HEK293T (cell line): ENCODE measurements at regions not wholly inside any gene's neighbourhood (a gene's known extent, or its start where the extent isn't known, plus 50 kb on each side); places are given as distances from the start of the nearest gene placed in this dataset.

Experiments
- ARNT ChIP-seq: fragments of 450-650 bp; IDR thresholded peaks from 2 replicates; pipeline ENCODE4 v1.6.1; 2017; ENCODE audit warnings: mild to moderate bottlenecking
- BHLHE40 ChIP-seq: fragments of 450-650 bp; IDR thresholded peaks from 2 replicates; pipeline ENCODE4 v1.6.1; 2016; ENCODE audit warnings: mild to moderate bottlenecking, moderate library complexity, borderline replicate concordance
- CTBP1 ChIP-seq: fragments of 450-650 bp; IDR thresholded peaks from 2 replicates; pipeline ENCODE4 v1.6.1; 2016; ENCODE audit warnings: borderline replicate concordance
- ELF4 ChIP-seq: fragments of 450-650 bp; IDR thresholded peaks from 2 replicates; pipeline ENCODE4 v1.6.1; 2017; ENCODE audit warnings: antibody characterized with exemption
- FOXA1 ChIP-seq: fragments of 450-650 bp; IDR thresholded peaks from 2 replicates; pipeline ENCODE4 v1.6.1; 2016; ENCODE audit warnings: mild to moderate bottlenecking
- FOXK2 ChIP-seq: fragments of 450-650 bp; IDR thresholded peaks from 2 replicates; pipeline ENCODE4 v1.6.1; 2016; ENCODE audit warnings: mild to moderate bottlenecking
- FOXM1 ChIP-seq: fragments of 450-650 bp; IDR thresholded peaks from 2 replicates; pipeline ENCODE4 v1.6.1; 2017; ENCODE audit warnings: mild to moderate bottlenecking, borderline replicate concordance
- NFRKB ChIP-seq: fragments of 450-650 bp; IDR thresholded peaks from 2 replicates; pipeline ENCODE4 v1.6.1; 2016; ENCODE audit warnings: mild to moderate bottlenecking, moderate library complexity
- PKNOX1 ChIP-seq: fragments of 450-650 bp; IDR thresholded peaks from 2 replicates; pipeline ENCODE4 v1.6.1; 2016
- SP1 ChIP-seq: fragments of 450-650 bp; IDR thresholded peaks from 2 replicates; pipeline ENCODE4 v1.6.1; 2017
- SUZ12 ChIP-seq: fragments of 450-650 bp; IDR thresholded peaks from 2 replicates; pipeline ENCODE4 v1.6.1; 2016; ENCODE audit warnings: mild to moderate bottlenecking

- TF ChIP-seq FOXK2 (no peak), CTBP1 (no peak), NFRKB (no peak), SP1 (no peak), FOXM1 (no peak), SUZ12 (no peak), PKNOX1 (no peak), BHLHE40 (no peak), FOXA1 (no peak), ARNT (no peak), ELF4 (no peak)
These were observed 68.4 kb upstream of the SLCO3A1 start for GRCh38 chr15:91784973-91785709.
